Left cardiac atrium (tissue), 4 donors: ENCODE measurements at regions not wholly inside any gene's neighbourhood (a gene's known extent, or its start where the extent isn't known, plus 50 kb on each side); places are given as distances from the start of the nearest gene placed in this dataset.

Source experiments
- ATAC-seq, 2 donors: fragments of 200-7000 bp; cut with Tn5 transposase; one replicate each; pipeline ENCODE4 v1.9.1; 2020; ENCODE audit warnings: mild to moderate bottlenecking in 2 of 2, moderate library complexity in 2 of 2
- DNase-seq: peaks from one replicate; pipeline ENCODE4 v3.0.0-alpha.2; 2020
- intact Hi-C, 2 donors: fragments of 100-400 bp; cut with DNase I; formaldehyde crosslinking; loops; one replicate each; pipeline versions ENCODE4 v1.14.1 to v1.15.1; 2022 to 2023
- donor health status: DM: no; HTN: yes; CAD: no.
- donor health status: DM: no; HTN: yes; CAD: no; lungs with severe emphysema.
- donor health status: DM: yes; HTN: yes; CAD: no.
- donor health status: Dilated cardiomyopathy.

GRCh38 chr4:100287534-100287933 lies 97.3 kb upstream of the DDIT4L start:
- DNase-seq (no peak), ATAC-seq (no peak)
- intact Hi-C loops = no loop called here

- ATAC-seq = no peak
- intact Hi-C loops = no loop called here
- DNase-seq = no peak
Measured at GRCh38 chr4:100286636-100287035, 96.4 kb upstream of the DDIT4L start.

- no peak for DNase-seq
- intact Hi-C loops = no loop called here
- no peak for ATAC-seq
Measured at GRCh38 chr4:100285121-100285520, 94.9 kb upstream of the DDIT4L start.

GRCh38 chr4:100284129-100284880 lies 94.0 kb upstream of the DDIT4L start:
- DNase-seq (no peak), ATAC-seq (no peak)
- intact Hi-C loops = no loop called here

- intact Hi-C loops = no loop called here
- DNase-seq (no peak), ATAC-seq (no peak)
Measured at GRCh38 chr4:100280807-100281206, 90.5 kb upstream of the DDIT4L start.

GRCh38 chr4:100278567-100278966 lies 88.3 kb upstream of the DDIT4L start:
- DNase-seq = no peak
- intact Hi-C loops = no loop called here
- no peak for ATAC-seq

- intact Hi-C loops = no loop called here
- ATAC-seq (no peak), DNase-seq (no peak)
Measured at GRCh38 chr4:100269446-100269845, 79.2 kb upstream of the DDIT4L start.

GRCh38 chr4:100268789-100269188 lies 78.5 kb upstream of the DDIT4L start:
- ATAC-seq (no peak), DNase-seq (no peak)
- intact Hi-C loops = no loop called here

GRCh38 chr4:100261346-100261745 lies 71.1 kb upstream of the DDIT4L start:
- no peak for DNase-seq
- intact Hi-C loops = no loop called here
- ATAC-seq = no peak

- intact Hi-C loops = no loop called here
- DNase-seq = no peak
- ATAC-seq = no peak
Measured at GRCh38 chr4:100258675-100259074, 68.4 kb upstream of the DDIT4L start.

- intact Hi-C loops = no loop called here
- ATAC-seq = no peak
- no peak for DNase-seq
Measured at GRCh38 chr4:100257567-100257966, 67.3 kb upstream of the DDIT4L start.

- no peak for DNase-seq
- intact Hi-C loops = no loop called here
- ATAC-seq = no peak
Measured at GRCh38 chr4:100254237-100254636, 64.0 kb upstream of the DDIT4L start.

- ATAC-seq = no peak
Measured at GRCh38 chr4:100248476-100248875, 58.2 kb upstream of the DDIT4L start.

GRCh38 chr4:100246697-100247096 lies 56.4 kb upstream of the DDIT4L start:
- ATAC-seq (no peak), DNase-seq (no peak)
- intact Hi-C loops = no loop called here

More at GRCh38 chr4:100248476-100248875, 58.2 kb upstream of the DDIT4L start:
- intact Hi-C loops = no loop called here
- no peak for DNase-seq

- no peak for DNase-seq
- no peak for ATAC-seq
- intact Hi-C loops = no loop called here
Measured at GRCh38 chr4:100244347-100244746, 54.1 kb upstream of the DDIT4L start.
